Stimulated activated CD4-positive, alpha-beta T cell treated with anti-CD3 and anti-CD28 coated beads, Interleukin-1b, Interleukin-23, amount 100 ng/mL, for 48 hours (primary cell): ENCODE measurements at regions not wholly inside any gene's neighbourhood (a gene's known extent, or its start where the extent isn't known, plus 50 kb on each side); places are given as distances from the start of the nearest gene placed in this dataset.
"Not testable (repeated sequence)": the region's sequence is repeated elsewhere in the genome, so short reads cannot be mapped to it uniquely, and the experiment has no call there.

Source experiments
- DNase-seq: peaks from one replicate; pipeline ENCODE4 v3.0.0-alpha.2; 2020

GRCh38 chr12:75633789-75634188 lies 122.4 kb upstream of the KRR1 start:
- DNase-seq = no peak

- DNase-seq = no peak
These were observed 121.0 kb upstream of the KRR1 start for GRCh38 chr12:75632442-75632841.

GRCh38 chr12:75631831-75632230 lies 120.4 kb upstream of the KRR1 start:
- DNase-seq = no peak

GRCh38 chr12:75630091-75630490 lies 118.7 kb upstream of the KRR1 start:
- no peak for DNase-seq

- DNase-seq = no peak
These were observed 117.5 kb upstream of the KRR1 start for GRCh38 chr12:75628916-75629315.

- DNase-seq = no peak
These were observed 117.1 kb upstream of the KRR1 start for GRCh38 chr12:75628511-75628910.

GRCh38 chr12:75623631-75624154 lies 112.3 kb upstream of the KRR1 start:
- DNase-seq = no peak

- DNase-seq = no peak
These were observed 111.1 kb upstream of the KRR1 start for GRCh38 chr12:75622492-75622891.

- DNase-seq = not testable (repeated sequence)
These were observed 103.0 kb upstream of the KRR1 start for GRCh38 chr12:75614396-75614795.

- DNase-seq = no peak
These were observed 102.6 kb upstream of the KRR1 start for GRCh38 chr12:75613981-75614380.

- no peak for DNase-seq
These were observed 99.6 kb upstream of the KRR1 start for GRCh38 chr12:75611041-75611440.

- DNase-seq = no peak
These were observed 95.5 kb upstream of the KRR1 start for GRCh38 chr12:75606956-75607355.

GRCh38 chr12:75606151-75606550 lies 94.7 kb upstream of the KRR1 start:
- no peak for DNase-seq

- no peak for DNase-seq
These were observed 92.1 kb upstream of the KRR1 start for GRCh38 chr12:75603475-75603874.

GRCh38 chr12:75602106-75602505 lies 90.7 kb upstream of the KRR1 start:
- DNase-seq = no peak

GRCh38 chr12:75600146-75600545 lies 88.7 kb upstream of the KRR1 start:
- no peak for DNase-seq

GRCh38 chr12:75599061-75599460 lies 87.7 kb upstream of the KRR1 start:
- no peak for DNase-seq

- no peak for DNase-seq
These were observed 85.0 kb upstream of the KRR1 start for GRCh38 chr12:75596406-75596805.

- DNase-seq = no peak
These were observed 81.4 kb upstream of the KRR1 start for GRCh38 chr12:75592638-75593335.

GRCh38 chr12:75592086-75592485 lies 80.7 kb upstream of the KRR1 start:
- no peak for DNase-seq

- DNase-seq = no peak
These were observed 80.2 kb upstream of the KRR1 start for GRCh38 chr12:75591628-75592027.

GRCh38 chr12:75589801-75590200 lies 78.4 kb upstream of the KRR1 start:
- no peak for DNase-seq

GRCh38 chr12:75587340-75588106 lies 76.1 kb upstream of the KRR1 start:
- no peak for DNase-seq

GRCh38 chr12:75585330-75585729 lies 73.9 kb upstream of the KRR1 start:
- no peak for DNase-seq
